ENCODE measurements at regions not wholly inside any gene's neighbourhood (a gene's known extent, or its start where the extent isn't known, plus 50 kb on each side); places are given as distances from the start of the nearest gene placed in this dataset.
A peak's percentile ranks its signal among the peaks of the same experiment; 100 is the strongest.

GRCh38 chr7:137172105-137172590 is 171.4 kb downstream of the PTN start:
- no peak for DNase-seq

GRCh38 chr7:137169282-137169698 is 174.2 kb downstream of the PTN start:
- DNase-seq, result peak; percentile 88

- no peak for DNase-seq
These were observed 175.9 kb downstream of the PTN start for GRCh38 chr7:137167609-137168008.

- no peak for DNase-seq
These were observed 177.2 kb downstream of the PTN start for GRCh38 chr7:137166363-137166762.

GRCh38 chr7:137165786-137166185 is 177.7 kb downstream of the PTN start:
- no peak for DNase-seq

GRCh38 chr7:137165241-137165640 is 178.3 kb downstream of the PTN start:
- DNase-seq, result no peak

GRCh38 chr7:137164251-137164650 is 179.3 kb downstream of the PTN start:
- no peak for DNase-seq

- no peak for DNase-seq
These were observed 183.3 kb downstream of the PTN start for GRCh38 chr7:137160236-137160635.

GRCh38 chr7:137157256-137157655 is 186.3 kb downstream of the PTN start:
- no peak for DNase-seq

- no peak for DNase-seq
These were observed 191.9 kb downstream of the PTN start for GRCh38 chr7:137151690-137152052.

- no peak for DNase-seq
These were observed 192.4 kb downstream of the PTN start for GRCh38 chr7:137151041-137151689.

- DNase-seq, result no peak
These were observed 196.2 kb downstream of the PTN start for GRCh38 chr7:137147338-137147720.

- DNase-seq, result no peak
These were observed 196.8 kb downstream of the PTN start for GRCh38 chr7:137146552-137147337.

GRCh38 chr7:137146012-137146455 is 197.5 kb downstream of the PTN start:
- no peak for DNase-seq

- DNase-seq, result no peak
These were observed 201.2 kb downstream of the PTN start for GRCh38 chr7:137142376-137142775.

- DNase-seq, result no peak
These were observed 207.7 kb downstream of the PTN start for GRCh38 chr7:137135654-137136350.

- no peak for DNase-seq
These were observed 212.8 kb downstream of the PTN start for GRCh38 chr7:137130751-137131158.

- no peak for DNase-seq
These were observed 214.5 kb downstream of the PTN start for GRCh38 chr7:137129025-137129424.

GRCh38 chr7:137127806-137128205 is 215.7 kb downstream of the PTN start:
- DNase-seq, result no peak

GRCh38 chr7:137127058-137127457 is 216.5 kb downstream of the PTN start:
- no peak for DNase-seq

- DNase-seq, result no peak
These were observed 221.4 kb downstream of the PTN start for GRCh38 chr7:137122145-137122544.

- no peak for DNase-seq
These were observed 222.8 kb downstream of the PTN start for GRCh38 chr7:137120690-137121089.

- DNase-seq, result no peak
These were observed 233.0 kb downstream of the PTN start for GRCh38 chr7:137110535-137110934.

- DNase-seq, result no peak
These were observed 233.4 kb downstream of the PTN start for GRCh38 chr7:137110091-137110509.

Measured in femur (tissue), 1 donor.